Activated T-cell treated with anti-CD3 and anti-CD28 coated beads, Interleukin-2, amount 50 U/mL, for 4 hours (primary cell): ENCODE measurements at regions not wholly inside any gene's neighbourhood (a gene's known extent, or its start where the extent isn't known, plus 50 kb on each side); places are given as distances from the start of the nearest gene placed in this dataset.

Experiments used
- ATAC-seq, 2 donors: fragments of 200-7000 bp; cut with Tn5 transposase; one replicate each; pipeline ENCODE4 v1.10.0; 2021
- DNase-seq: peaks from one replicate; pipeline ENCODE4 v3.0.0-alpha.2; 2020
- H3K27me3 Mint-ChIP-seq: one replicate; pipeline ENCODE4 v1.8.0; 2021; ENCODE audit warnings: low read depth, mixed read lengths
- H3K36me3 Mint-ChIP-seq: one replicate; pipeline ENCODE4 v1.8.0; 2022; ENCODE audit warnings: mixed read lengths; ENCODE audit not compliant: insufficient read depth
- H3K4me1 Mint-ChIP-seq: one replicate; pipeline ENCODE4 v1.8.0; 2021; ENCODE audit warnings: low read depth, mixed read lengths
- H3K4me3 Mint-ChIP-seq: one replicate; pipeline ENCODE4 v1.8.0; 2021; ENCODE audit warnings: mild to moderate bottlenecking, moderate library complexity, mixed read lengths
- H3K9me3 Mint-ChIP-seq: one replicate; pipeline ENCODE4 v1.8.0; 2021; ENCODE audit warnings: mixed read lengths

- no peaks in the 10 kb centered on the region for H3K36me3 Mint-ChIP-seq
- peaks cover 3% of the 10 kb centered on the region for H3K9me3 Mint-ChIP-seq
- H3K4me1 Mint-ChIP-seq: no peaks in the 10 kb centered on the region
- DNase-seq (no peak), ATAC-seq (no peak)
- no peaks in the 10 kb centered on the region for H3K27me3 Mint-ChIP-seq
- no peak overlapping the region for H3K4me3 Mint-ChIP-seq
These were observed 597.2 kb downstream of the EDEM1 start for GRCh38 chr3:5784690-5785089.

GRCh38 chr3:5787861-5788488 is 600.5 kb downstream of the EDEM1 start:
- Mint-ChIP-seq H3K27me3 (no peaks in the 10 kb centered on the region), H3K9me3 (peaks cover 3% of the 10 kb centered on the region), H3K36me3 (no peaks in the 10 kb centered on the region), H3K4me1 (no peaks in the 10 kb centered on the region), H3K4me3 (no peak overlapping the region)
- ATAC-seq (no peak), DNase-seq (no peak)

DNA sequence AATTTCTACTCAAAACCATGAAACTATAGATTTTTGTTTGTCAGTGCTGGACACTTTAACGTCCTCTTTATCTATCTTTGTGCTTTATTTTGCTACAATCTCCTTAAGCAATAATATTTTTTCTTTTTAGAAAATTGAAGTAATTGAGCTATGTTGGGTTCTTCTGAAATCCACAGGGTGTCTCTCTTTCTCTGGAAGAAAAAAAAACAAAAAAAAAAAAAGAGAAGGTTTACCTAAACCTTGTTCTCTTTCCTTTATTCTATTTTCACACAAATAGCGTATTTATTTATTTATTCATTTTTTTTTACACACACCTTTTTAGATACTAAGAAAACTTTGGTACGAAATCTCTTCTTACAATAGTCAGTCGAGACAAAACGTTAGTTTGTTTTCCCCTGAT is 601.0 kb downstream of the EDEM1 start:
- no peak overlapping the region for H3K4me3 Mint-ChIP-seq
- no peak for DNase-seq
- no peaks in the 10 kb centered on the region for H3K36me3 Mint-ChIP-seq
- H3K4me1 Mint-ChIP-seq: no peaks in the 10 kb centered on the region
- H3K9me3 Mint-ChIP-seq: peaks cover 3% of the 10 kb centered on the region
- no peaks in the 10 kb centered on the region for H3K27me3 Mint-ChIP-seq
- no peak for ATAC-seq

- Mint-ChIP-seq H3K9me3 (no peaks in the 10 kb centered on the region), H3K4me3 (no peak overlapping the region), H3K36me3 (no peaks in the 10 kb centered on the region), H3K4me1 (no peaks in the 10 kb centered on the region), H3K27me3 (no peaks in the 10 kb centered on the region)
- DNase-seq (no peak), ATAC-seq (no peak)
These were observed 604.1 kb downstream of the EDEM1 start for GRCh38 chr3:5791558-5791957.

- H3K27me3 Mint-ChIP-seq: no peaks in the 10 kb centered on the region
- DNase-seq: no peak
- ATAC-seq: no peak
- no peaks in the 10 kb centered on the region for H3K4me1 Mint-ChIP-seq
- H3K4me3 Mint-ChIP-seq: no peak overlapping the region
- H3K9me3 Mint-ChIP-seq: no peaks in the 10 kb centered on the region
- no peaks in the 10 kb centered on the region for H3K36me3 Mint-ChIP-seq
These were observed 609.0 kb downstream of the EDEM1 start for GRCh38 chr3:5796541-5796940.

- Mint-ChIP-seq H3K4me1 (no peaks in the 10 kb centered on the region), H3K9me3 (no peaks in the 10 kb centered on the region), H3K27me3 (no peaks in the 10 kb centered on the region), H3K36me3 (no peaks in the 10 kb centered on the region), H3K4me3 (no peak overlapping the region)
- no peak for DNase-seq
- ATAC-seq: no peak
These were observed 611.3 kb downstream of the EDEM1 start for GRCh38 chr3:5798809-5799208.

DNA sequence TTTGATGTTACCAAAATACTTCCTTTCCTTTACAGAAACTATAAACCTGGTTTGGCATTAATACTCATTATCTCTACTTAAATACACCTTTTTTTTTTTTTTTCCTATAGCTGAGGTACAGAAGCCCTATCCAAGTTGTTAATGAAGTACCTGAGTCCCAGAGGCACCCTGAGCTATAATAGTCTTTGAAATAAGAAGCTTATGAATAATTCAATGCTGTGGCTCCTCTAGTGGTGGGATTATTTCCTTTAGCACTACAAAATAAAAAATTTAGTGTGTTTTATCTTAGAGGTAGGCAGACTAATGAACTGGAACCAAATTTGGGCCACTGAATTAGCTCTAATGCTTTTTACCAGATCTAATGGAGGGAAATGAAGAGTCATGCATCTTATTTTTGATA is 611.9 kb downstream of the EDEM1 start:
- H3K27me3 Mint-ChIP-seq: no peaks in the 10 kb centered on the region
- no peak overlapping the region for H3K4me3 Mint-ChIP-seq
- H3K4me1 Mint-ChIP-seq: no peaks in the 10 kb centered on the region
- H3K36me3 Mint-ChIP-seq: no peaks in the 10 kb centered on the region
- no peak for DNase-seq
- no peaks in the 10 kb centered on the region for H3K9me3 Mint-ChIP-seq
- ATAC-seq: no peak

- Mint-ChIP-seq H3K9me3 (no peaks in the 10 kb centered on the region), H3K36me3 (no peaks in the 10 kb centered on the region), H3K4me3 (no peak overlapping the region), H3K4me1 (no peaks in the 10 kb centered on the region), H3K27me3 (no peaks in the 10 kb centered on the region)
- DNase-seq (no peak), ATAC-seq (no peak)
These were observed 613.5 kb downstream of the EDEM1 start for GRCh38 chr3:5800965-5801364.

DNA sequence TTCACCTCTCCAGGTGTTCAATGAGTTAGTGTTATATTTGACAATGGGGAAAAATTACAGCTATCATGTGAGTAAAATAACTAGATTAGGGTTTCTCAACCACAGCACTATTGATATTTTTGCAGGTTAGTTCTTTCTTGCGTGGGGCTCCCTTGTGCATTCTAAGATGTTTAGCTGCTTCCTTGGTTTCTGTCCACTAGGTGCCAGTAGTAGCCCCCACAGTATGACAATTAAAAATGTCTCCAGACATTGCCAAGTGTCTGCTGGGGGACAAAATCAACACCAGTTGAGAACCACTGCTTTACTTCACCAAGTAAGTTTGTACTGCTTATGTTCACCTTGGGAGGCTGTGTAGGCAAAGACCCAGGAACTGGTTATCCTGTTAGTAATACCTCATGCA is 618.7 kb downstream of the EDEM1 start:
- ATAC-seq: no peak
- no peak for DNase-seq
- H3K4me1 Mint-ChIP-seq: no peaks in the 10 kb centered on the region
- H3K27me3 Mint-ChIP-seq: no peaks in the 10 kb centered on the region
- no peaks in the 10 kb centered on the region for H3K9me3 Mint-ChIP-seq
- H3K4me3 Mint-ChIP-seq: no peak overlapping the region
- H3K36me3 Mint-ChIP-seq: no peaks in the 10 kb centered on the region

GRCh38 chr3:5809586-5810246 is 622.2 kb downstream of the EDEM1 start:
- Mint-ChIP-seq H3K4me3 (no peak overlapping the region), H3K36me3 (no peaks in the 10 kb centered on the region), H3K9me3 (no peaks in the 10 kb centered on the region), H3K27me3 (no peaks in the 10 kb centered on the region), H3K4me1 (no peaks in the 10 kb centered on the region)
- no peak for DNase-seq
- ATAC-seq: no peak

- Mint-ChIP-seq H3K36me3 (no peaks in the 10 kb centered on the region), H3K4me1 (no peaks in the 10 kb centered on the region), H3K27me3 (no peaks in the 10 kb centered on the region), H3K9me3 (no peaks in the 10 kb centered on the region), H3K4me3 (no peak overlapping the region)
- ATAC-seq (no peak), DNase-seq (no peak)
These were observed 623.5 kb downstream of the EDEM1 start for GRCh38 chr3:5811016-5811415.

DNA sequence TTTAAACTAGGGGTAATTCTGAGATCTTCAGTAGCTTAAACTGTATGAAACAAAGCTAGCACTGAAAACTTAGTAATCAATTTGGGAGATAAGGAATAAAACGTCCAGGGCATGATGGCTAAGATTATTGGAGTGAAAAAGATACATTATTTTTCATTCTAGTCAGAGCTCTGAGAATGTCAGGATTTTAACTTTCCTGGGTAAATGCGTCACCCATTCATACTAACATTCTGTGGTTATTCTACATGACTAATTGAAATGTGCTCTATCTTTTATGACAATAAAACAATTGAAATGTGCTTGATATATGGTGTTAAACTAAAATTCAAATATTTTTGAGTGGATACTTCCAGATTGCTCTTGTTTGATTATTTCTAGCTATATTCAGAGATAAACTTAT is 626.0 kb downstream of the EDEM1 start:
- ATAC-seq: no peak

GRCh38 chr3:5822843-5823242 is 635.3 kb downstream of the EDEM1 start:
- DNase-seq (no peak), ATAC-seq (no peak)
- Mint-ChIP-seq H3K27me3 (no peaks in the 10 kb centered on the region), H3K4me3 (no peak overlapping the region), H3K9me3 (peaks cover 2% of the 10 kb centered on the region), H3K36me3 (no peaks in the 10 kb centered on the region), H3K4me1 (no peaks in the 10 kb centered on the region)

More for the DNA sequence above, 626.0 kb downstream of the EDEM1 start:
- Mint-ChIP-seq H3K4me3 (no peak overlapping the region), H3K27me3 (no peaks in the 10 kb centered on the region), H3K36me3 (no peaks in the 10 kb centered on the region), H3K4me1 (no peaks in the 10 kb centered on the region), H3K9me3 (no peaks in the 10 kb centered on the region)
- no peak for DNase-seq

- Mint-ChIP-seq H3K36me3 (no peaks in the 10 kb centered on the region), H3K4me3 (no peak overlapping the region), H3K9me3 (peaks cover 13% of the 10 kb centered on the region), H3K27me3 (no peaks in the 10 kb centered on the region), H3K4me1 (no peaks in the 10 kb centered on the region)
- no peak for ATAC-seq
- no peak for DNase-seq
These were observed 639.0 kb downstream of the EDEM1 start for GRCh38 chr3:5826467-5826866.

DNA sequence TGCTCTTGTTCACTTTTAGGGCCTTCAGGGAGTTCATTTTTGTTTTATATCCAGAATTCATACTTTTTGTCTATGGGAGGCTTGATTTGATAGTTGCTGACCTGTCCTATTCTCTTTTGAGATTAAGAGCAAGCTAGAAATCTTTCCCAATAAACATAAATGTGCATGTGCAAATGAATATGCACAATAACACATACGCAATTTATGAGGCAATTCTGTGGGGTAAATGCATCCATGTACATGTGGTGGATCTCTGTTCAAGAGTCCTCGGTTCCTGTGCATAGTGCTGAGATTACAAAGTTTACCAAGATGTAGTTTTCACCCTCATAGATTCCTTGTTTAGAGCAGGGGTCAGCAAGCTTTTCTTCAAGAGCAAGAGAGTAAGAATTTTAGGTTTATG is 640.7 kb downstream of the EDEM1 start:
- H3K36me3 Mint-ChIP-seq: no peaks in the 10 kb centered on the region
- ATAC-seq (no peak), DNase-seq (no peak)
- H3K4me1 Mint-ChIP-seq: no peaks in the 10 kb centered on the region
- H3K27me3 Mint-ChIP-seq: no peaks in the 10 kb centered on the region
- no peak overlapping the region for H3K4me3 Mint-ChIP-seq
- H3K9me3 Mint-ChIP-seq: peaks cover 21% of the 10 kb centered on the region
